Colon (tissue), 2 donors: ENCODE measurements at regions not wholly inside any gene's neighbourhood (a gene's known extent, or its start where the extent isn't known, plus 50 kb on each side); places are given as distances from the start of the nearest gene placed in this dataset.
"Not testable (repeated sequence)": the region's sequence is repeated elsewhere in the genome, so short reads cannot be mapped to it uniquely, and the experiment has no call there.

ENCODE experiments used
- FAIRE-seq: peaks from 2 replicates; lab custom pipeline; 2012; peaks lifted over from hg19 to GRCh38; lab: Jason Lieb, UNC
- donor health status: control.
- donor health status: control.

- FAIRE-seq, result no peak
These were observed 1649.2 kb downstream of the AMY1C start for GRCh38 chr1:105398909-105399308.

- FAIRE-seq, result no peak
These were observed 1650.0 kb downstream of the AMY1C start for GRCh38 chr1:105399716-105400115.

- no peak for FAIRE-seq
These were observed 1640.2 kb upstream of the PRMT6 start for GRCh38 chr1:105416261-105416660.

- FAIRE-seq, result no peak
These were observed 1637.4 kb upstream of the PRMT6 start for GRCh38 chr1:105419030-105419429.

GRCh38 chr1:105427543-105427942 lies 1628.9 kb upstream of the PRMT6 start:
- FAIRE-seq, result no peak

- FAIRE-seq, result no peak
These were observed 1619.8 kb upstream of the PRMT6 start for GRCh38 chr1:105436589-105437259.

GRCh38 chr1:105437847-105438246 lies 1618.6 kb upstream of the PRMT6 start:
- FAIRE-seq, result no peak

- FAIRE-seq, result no peak
These were observed 1613.6 kb upstream of the PRMT6 start for GRCh38 chr1:105442901-105443300.

- no peak for FAIRE-seq
These were observed 1596.7 kb upstream of the PRMT6 start for GRCh38 chr1:105459759-105460158.

- FAIRE-seq, result no peak
These were observed 1594.2 kb upstream of the PRMT6 start for GRCh38 chr1:105462308-105462707.

GRCh38 chr1:105467549-105467948 lies 1588.9 kb upstream of the PRMT6 start:
- FAIRE-seq, result no peak

- FAIRE-seq, result not testable (repeated sequence)
These were observed 1585.9 kb upstream of the PRMT6 start for GRCh38 chr1:105470541-105470940.

- no peak for FAIRE-seq
These were observed 1573.0 kb upstream of the PRMT6 start for GRCh38 chr1:105483436-105483835.

GRCh38 chr1:105485207-105485606 lies 1571.3 kb upstream of the PRMT6 start:
- no peak for FAIRE-seq

- FAIRE-seq, result no peak
These were observed 1563.6 kb upstream of the PRMT6 start for GRCh38 chr1:105492921-105493320.

GRCh38 chr1:105516068-105516467 lies 1540.4 kb upstream of the PRMT6 start:
- FAIRE-seq, result no peak

GRCh38 chr1:105533996-105534395 lies 1522.5 kb upstream of the PRMT6 start:
- FAIRE-seq, result no peak

GRCh38 chr1:105544475-105544874 lies 1512.0 kb upstream of the PRMT6 start:
- no peak for FAIRE-seq

- no peak for FAIRE-seq
These were observed 1500.2 kb upstream of the PRMT6 start for GRCh38 chr1:105556266-105556665.

- no peak for FAIRE-seq
These were observed 1498.5 kb upstream of the PRMT6 start for GRCh38 chr1:105558023-105558422.

GRCh38 chr1:105565006-105565405 lies 1491.5 kb upstream of the PRMT6 start:
- FAIRE-seq, result no peak

- FAIRE-seq, result no peak
These were observed 1470.7 kb upstream of the PRMT6 start for GRCh38 chr1:105585791-105586190.

- no peak for FAIRE-seq
These were observed 1464.8 kb upstream of the PRMT6 start for GRCh38 chr1:105591681-105592080.

GRCh38 chr1:105608713-105609112 lies 1447.8 kb upstream of the PRMT6 start:
- no peak for FAIRE-seq
